Heart right ventricle (tissue), 16 donors: ENCODE measurements at regions not wholly inside any gene's neighbourhood (a gene's known extent, or its start where the extent isn't known, plus 50 kb on each side); places are given as distances from the start of the nearest gene placed in this dataset.

Source experiments
- ATAC-seq, 8 donors: fragments of 200-7000 bp; cut with Tn5 transposase; one replicate each; pipeline ENCODE4 v1.9.1; 2020; ENCODE audit warnings: mild to moderate bottlenecking in 8 of 8, moderate library complexity in 8 of 8, moderate number of reproducible peaks in 1 of 8
- DNase-seq, 2 donors: peaks; one replicate each; pipeline ENCODE4 v3.0.0-alpha.2; 2020
- H3K27ac ChIP-seq, 10 donors: fragments of 200-600 bp; sonication (generic) in 2 of 10; one replicate each; pipeline versions ENCODE4 v1.5.0 to v1.8.0; 2020 to 2022; ENCODE audit warnings: mild to moderate bottlenecking in 3 of 10
- H3K27me3 ChIP-seq, 7 donors: fragments of 200-600 bp; one replicate each; pipeline ENCODE4 v1.8.0; 2021 to 2022; ENCODE audit warnings: mild to moderate bottlenecking in 2 of 7
- H3K36me3 ChIP-seq, 9 donors: fragments of 200-600 bp; sonication (generic) in 1 of 9; one replicate each; pipeline versions ENCODE4 v1.5.0 to v1.8.0; 2020 to 2022; ENCODE audit warnings: mild to moderate bottlenecking in 2 of 9
- H3K4me1 ChIP-seq, 9 donors: fragments of 200-600 bp; sonication (generic) in 1 of 9; one replicate each; pipeline versions ENCODE4 v1.5.0 to v1.8.0; 2020 to 2022; ENCODE audit warnings: mild to moderate bottlenecking in 4 of 9
- H3K4me3 ChIP-seq, 10 donors: fragments of 200-600 bp; sonication (generic) in 2 of 10; one replicate each; pipeline versions ENCODE4 v1.5.0 to v1.8.0; 2020 to 2022; ENCODE audit warnings: mild to moderate bottlenecking in 7 of 10, moderate library complexity in 2 of 10
- H3K9me3 ChIP-seq, 11 donors: fragments of 200-600 bp in 10 of 11; sonication (generic) in 2 of 11; one replicate each; pipeline versions ENCODE4 v1.5.0 to v1.8.0; 2013 to 2022; ENCODE audit warnings: mild to moderate bottlenecking in 2 of 11, control low read depth in 1 of 11, moderate library complexity in 1 of 11
- WGBS, 2 donors: extraction: QIAGEN DNeasy Blood & Tissue Kit; methylation state at CpG; one replicate each; pipeline ENCODE4 v1.1.7; 2013; ENCODE audit warnings: inconsistent platforms in 1 of 2; 5-methylcytosine and 5-hydroxymethylcytosine counted together
- intact Hi-C, 10 donors: fragments of 100-400 bp; cut with DNase I; formaldehyde crosslinking; loops; one replicate each; pipeline versions ENCODE4 v1.11.1 to v1.14.2; 2022
- TF ChIP-seq, protein P1 (sequence below), 9 donors: fragments of 200-600 bp; sonication (generic) in 2 of 9; IDR thresholded peaks; one replicate each; pipeline versions ENCODE4 v1.5.0 to v1.8.0; 2021 to 2022; ENCODE audit warnings: antibody characterized with exemption in 9 of 9, mild to moderate bottlenecking in 5 of 9, moderate library complexity in 1 of 9
- donor health status: Arrhythmogenic right ventricular cardiomyopathy.
- donor health status: ischemic (EF 13 %, LVEDD 7.1; RV severe dilation, severe dysfunction).
- donor health status: healthy with polysubstance abuse.
- donor health status: DM: no; HTN: yes; CAD: no.
- donor health status: DM: no; HTN: no; CAD: no.
- donor health status: ischemic (EF 25% LVEDD 6.9; RV normal size, moderate dysfunction).
- donor health status: ischemic (EF 25% LVEDD 5.7; RV mildly dilated, moderate dysfunction).
- donor health status: healthy.
- donor health status: DM: yes; HTN: yes; CAD: no.
- donor health status: Ischemic cardiomyopathy.
- donor health status: ischemic (EF 35%, LVEDD 5.7; RV mildly dilated, moderate dysfunction).
- donor health status: nonischemic (EF 11% LVEDD 7.7; RV severe dilation, severe dysfunction).
- donor health status: DM: yes; HTN: yes; CAD: no.
- donor health status: PGD.
- donor health status: ischemic (EF 29% LVEDD 5.4; RV normal size, mild dysfunction).
- donor health status: nonischemic (EF 23%, LVEDD 6.1; RV moderate dilation, normal function).

- ATAC-seq: no peak
- intact Hi-C loops: no loop called here
- TF ChIP-seq, protein P1, sequence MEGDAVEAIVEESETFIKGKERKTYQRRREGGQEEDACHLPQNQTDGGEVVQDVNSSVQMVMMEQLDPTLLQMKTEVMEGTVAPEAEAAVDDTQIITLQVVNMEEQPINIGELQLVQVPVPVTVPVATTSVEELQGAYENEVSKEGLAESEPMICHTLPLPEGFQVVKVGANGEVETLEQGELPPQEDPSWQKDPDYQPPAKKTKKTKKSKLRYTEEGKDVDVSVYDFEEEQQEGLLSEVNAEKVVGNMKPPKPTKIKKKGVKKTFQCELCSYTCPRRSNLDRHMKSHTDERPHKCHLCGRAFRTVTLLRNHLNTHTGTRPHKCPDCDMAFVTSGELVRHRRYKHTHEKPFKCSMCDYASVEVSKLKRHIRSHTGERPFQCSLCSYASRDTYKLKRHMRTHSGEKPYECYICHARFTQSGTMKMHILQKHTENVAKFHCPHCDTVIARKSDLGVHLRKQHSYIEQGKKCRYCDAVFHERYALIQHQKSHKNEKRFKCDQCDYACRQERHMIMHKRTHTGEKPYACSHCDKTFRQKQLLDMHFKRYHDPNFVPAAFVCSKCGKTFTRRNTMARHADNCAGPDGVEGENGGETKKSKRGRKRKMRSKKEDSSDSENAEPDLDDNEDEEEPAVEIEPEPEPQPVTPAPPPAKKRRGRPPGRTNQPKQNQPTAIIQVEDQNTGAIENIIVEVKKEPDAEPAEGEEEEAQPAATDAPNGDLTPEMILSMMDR (IDR thresholded peaks at IDR 0.05): no peak
- WGBS, 2 donors: 29% methylated on average over 19 of the region's 19 CpGs
- H3K27me3 ChIP-seq: peaks cover 0 to 15% (median 0%) of the 10 kb centered on the region in 7 donors
- DNase-seq: no peak
- no peaks in the 10 kb centered on the region for H3K36me3 ChIP-seq
- no peak overlapping the region for H3K27ac ChIP-seq
- H3K4me3 ChIP-seq: no peak overlapping the region
- H3K4me1 ChIP-seq: no peaks in the 10 kb centered on the region
- peaks cover 0 to 23% (median 8%) of the 10 kb centered on the region in 11 donors for H3K9me3 ChIP-seq
Observed at GRCh38 chr16:51391798-51392511, 240.9 kb upstream of the SALL1 start.

DNA sequence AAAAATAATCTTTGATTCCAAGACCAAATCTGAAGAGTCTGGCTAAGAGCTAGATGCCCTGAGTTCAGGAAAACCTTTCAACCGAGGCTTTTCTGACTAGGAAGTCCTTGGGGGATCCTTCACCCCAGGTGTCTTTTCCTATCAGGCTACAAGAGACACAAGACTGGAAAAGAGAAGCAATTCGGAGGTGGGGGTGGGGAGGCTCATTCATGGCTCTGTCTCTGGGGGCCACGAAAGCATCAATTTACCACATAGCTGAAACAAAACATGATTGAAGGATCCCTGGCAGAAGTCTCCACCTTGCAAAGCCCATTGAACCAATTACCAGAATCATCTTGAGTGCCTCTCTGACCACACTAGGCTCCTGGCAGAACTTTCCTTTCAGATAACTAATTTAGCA, 239.8 kb upstream of the SALL1 start:
- H3K9me3 ChIP-seq: peaks cover 0 to 21% (median 8%) of the 10 kb centered on the region in 11 donors
- H3K27me3 ChIP-seq: peaks cover 0 to 20% (median 0%) of the 10 kb centered on the region in 7 donors
- H3K36me3 ChIP-seq: no peaks in the 10 kb centered on the region
- no peaks in the 10 kb centered on the region for H3K4me1 ChIP-seq
- 38 to 41% methylated on average over 3 of the region's 3 CpGs for WGBS, 2 donors
- intact Hi-C loops: no loop called here
- ATAC-seq (no peak), DNase-seq (no peak)
- TF ChIP-seq, protein P1 (IDR thresholded peaks at IDR 0.05): no peak
- H3K4me3 ChIP-seq: no peak overlapping the region
- no peak overlapping the region for H3K27ac ChIP-seq

- Histone ChIP-seq H3K9me3 (peaks cover 0 to 21% (median 8%) of the 10 kb centered on the region in 11 donors), H3K4me3 (no peak overlapping the region), H3K27ac (no peak overlapping the region), H3K36me3 (no peaks in the 10 kb centered on the region), H3K27me3 (peaks cover 0 to 20% (median 0%) of the 10 kb centered on the region in 7 donors), H3K4me1 (no peaks in the 10 kb centered on the region)
- intact Hi-C loops: no loop called here
- no peak for ATAC-seq
- WGBS, 2 donors: 27 to 39% methylated on average over 1 of the region's 1 CpG
- TF ChIP-seq, protein P1 (IDR thresholded peaks at IDR 0.05): no peak
- DNase-seq: no peak
Observed at GRCh38 chr16:51389881-51390280, 238.8 kb upstream of the SALL1 start.

DNA sequence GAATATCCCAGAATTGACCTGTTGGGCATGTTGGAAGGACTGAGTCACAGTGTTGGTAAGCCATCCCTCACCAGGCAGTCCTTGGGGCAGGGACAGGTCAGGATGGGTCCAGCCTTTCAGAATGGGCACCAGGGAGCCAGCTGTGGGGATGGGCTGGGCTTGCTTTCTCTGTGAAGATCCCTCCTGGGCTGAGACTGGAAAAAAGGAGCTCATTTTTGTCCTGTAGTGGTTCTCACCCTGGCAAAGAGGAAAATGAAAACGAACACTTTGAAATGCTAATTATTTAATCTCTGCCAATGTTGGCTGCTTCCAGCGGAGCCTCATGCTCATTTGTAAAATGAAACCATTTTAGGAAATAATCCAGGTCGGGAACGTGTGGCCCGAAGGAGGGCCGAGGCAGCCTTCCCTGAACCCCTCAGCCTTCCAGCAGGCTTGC, 237.5 kb upstream of the SALL1 start:
- ATAC-seq: no peak
- Histone ChIP-seq H3K4me3 (no peak overlapping the region), H3K27ac (no peak overlapping the region), H3K4me1 (no peaks in the 10 kb centered on the region), H3K27me3 (peaks cover 0 to 20% (median 0%) of the 10 kb centered on the region in 7 donors), H3K9me3 (peaks cover 0 to 21% (median 8%) of the 10 kb centered on the region in 11 donors), H3K36me3 (no peaks in the 10 kb centered on the region)
- intact Hi-C loops: no loop called here
- WGBS, 2 donors: 67% methylated on average over 6 of the region's 6 CpGs
- TF ChIP-seq, protein P1 (IDR thresholded peaks at IDR 0.05): no peak
- no peak for DNase-seq
